Fibroblast of lung (primary cell): ENCODE measurements at regions not wholly inside any gene's neighbourhood (a gene's known extent, or its start where the extent isn't known, plus 50 kb on each side); places are given as distances from the start of the nearest gene placed in this dataset.

Experiments
- DNase-seq, 2 donors: peaks; one replicate each; pipeline versions ENCODE4 v3.0.0 to v3.0.0-alpha.2; 2010; ENCODE audit warnings: low read depth in 2 of 2
- H2AFZ ChIP-seq: 2 replicates; pipeline ENCODE4 v1.5.1; 2012; ENCODE audit warnings: low read length, control low read depth, inconsistent platforms
- H3K27ac ChIP-seq: 2 replicates; pipeline ENCODE4 v1.5.1; 2011; ENCODE audit warnings: low read length, control low read depth; ENCODE audit not compliant: insufficient read depth
- H3K27me3 ChIP-seq: 2 replicates; pipeline ENCODE4 v1.5.1; 2011; ENCODE audit warnings: mild to moderate bottlenecking, low read length; ENCODE audit not compliant: control insufficient read depth, insufficient read depth
- H3K36me3 ChIP-seq: 2 replicates; pipeline ENCODE4 v1.5.1; 2011; ENCODE audit warnings: low read length; ENCODE audit not compliant: control insufficient read depth, insufficient read depth
- H3K4me1 ChIP-seq: 2 replicates; pipeline ENCODE4 v1.5.1; 2011; ENCODE audit warnings: low read length; ENCODE audit not compliant: control insufficient read depth, insufficient read depth; ENCODE audit errors: extremely low read depth
- H3K4me2 ChIP-seq: 2 replicates; pipeline ENCODE4 v1.5.1; 2011; ENCODE audit warnings: low read length, control low read depth; ENCODE audit not compliant: insufficient read depth; ENCODE audit errors: extremely low read depth
- H3K4me3 ChIP-seq, 4 experiments: fragments of 200-600 bp in 1 of 4; sonication (generic) in 1 of 4; replicated peaks in 1 of 4; 2 replicates each; pipeline ENCODE4 v1.5.1; 2011 to 2016; ENCODE audit warnings: low read length in 4 of 4, low read depth in 3 of 4, mild to moderate bottlenecking in 3 of 4, control low read depth in 2 of 4, inconsistent platforms in 1 of 4, mixed read lengths in 1 of 4; ENCODE audit not compliant: insufficient read depth in 1 of 4; ENCODE audit errors: control extremely low read depth in 1 of 4
- H3K79me2 ChIP-seq: 2 replicates; pipeline ENCODE4 v1.5.1; 2012; ENCODE audit warnings: mild to moderate bottlenecking, low read length, inconsistent platforms; ENCODE audit not compliant: control insufficient read depth, insufficient read depth
- H3K9ac ChIP-seq: 2 replicates; pipeline ENCODE4 v1.5.1; 2011; ENCODE audit warnings: mild to moderate bottlenecking, low read length, control low read depth; ENCODE audit not compliant: insufficient read depth
- H3K9me3 ChIP-seq: 2 replicates; pipeline ENCODE4 v1.5.1; 2012; ENCODE audit warnings: low read depth, low read length; ENCODE audit not compliant: control insufficient read depth, insufficient read depth
- H4K20me1 ChIP-seq: 2 replicates; pipeline ENCODE4 v1.5.1; 2011; ENCODE audit warnings: low read length; ENCODE audit not compliant: control insufficient read depth, insufficient read depth; ENCODE audit errors: extremely low read depth
- EZH2 ChIP-seq: IDR thresholded peaks from 2 replicates; pipeline ENCODE4 v1.5.1; 2012; ENCODE audit warnings: low read length, control low read depth, mild to moderate bottlenecking; ENCODE audit errors: missing control alignments
- TF ChIP-seq, protein P1 (sequence below), 2 donors: IDR thresholded peaks in 1 of 2; conservative IDR thresholded peaks in 1 of 2; 1 replicate in 1 of 2; 2 replicates in 1 of 2; pipeline ENCODE4 v1.5.1; 2011 to 2012; ENCODE audit warnings: low read length in 2 of 2, control low read depth in 1 of 2, inconsistent platforms in 1 of 2, low read depth in 1 of 2, mild to moderate bottlenecking in 1 of 2

DNA sequence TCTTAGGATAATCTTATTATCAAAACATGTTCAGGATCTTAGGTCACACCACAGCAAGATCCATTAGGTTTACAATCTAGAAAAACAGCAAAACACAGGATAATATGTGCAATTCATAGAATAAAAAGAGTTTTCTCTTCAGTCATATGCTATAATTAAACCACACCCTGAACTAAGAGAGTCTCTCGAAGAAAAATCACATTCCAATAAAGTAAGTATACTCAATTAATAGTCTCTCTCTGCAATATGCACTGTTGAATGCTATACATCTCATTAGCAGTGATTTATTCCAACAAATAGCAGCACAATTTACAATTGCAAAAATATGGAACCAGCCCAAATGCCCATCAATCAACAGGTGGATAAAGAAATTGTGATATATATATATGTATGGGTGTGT is 383.7 kb downstream of the PPP3CA start:
- no peak for TF ChIP-seq EZH2
- TF ChIP-seq, protein P1, sequence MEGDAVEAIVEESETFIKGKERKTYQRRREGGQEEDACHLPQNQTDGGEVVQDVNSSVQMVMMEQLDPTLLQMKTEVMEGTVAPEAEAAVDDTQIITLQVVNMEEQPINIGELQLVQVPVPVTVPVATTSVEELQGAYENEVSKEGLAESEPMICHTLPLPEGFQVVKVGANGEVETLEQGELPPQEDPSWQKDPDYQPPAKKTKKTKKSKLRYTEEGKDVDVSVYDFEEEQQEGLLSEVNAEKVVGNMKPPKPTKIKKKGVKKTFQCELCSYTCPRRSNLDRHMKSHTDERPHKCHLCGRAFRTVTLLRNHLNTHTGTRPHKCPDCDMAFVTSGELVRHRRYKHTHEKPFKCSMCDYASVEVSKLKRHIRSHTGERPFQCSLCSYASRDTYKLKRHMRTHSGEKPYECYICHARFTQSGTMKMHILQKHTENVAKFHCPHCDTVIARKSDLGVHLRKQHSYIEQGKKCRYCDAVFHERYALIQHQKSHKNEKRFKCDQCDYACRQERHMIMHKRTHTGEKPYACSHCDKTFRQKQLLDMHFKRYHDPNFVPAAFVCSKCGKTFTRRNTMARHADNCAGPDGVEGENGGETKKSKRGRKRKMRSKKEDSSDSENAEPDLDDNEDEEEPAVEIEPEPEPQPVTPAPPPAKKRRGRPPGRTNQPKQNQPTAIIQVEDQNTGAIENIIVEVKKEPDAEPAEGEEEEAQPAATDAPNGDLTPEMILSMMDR (conservative IDR thresholded peaks at IDR 0.05 in 1 of 2, IDR thresholded peaks at IDR 0.05 in 1 of 2; ENCODE audit: low read depth in 1 of 2, low read length in 2 of 2), result no peak
- H2AFZ ChIP-seq, result no peak overlapping the region
- no peak for DNase-seq

GRCh38 chr4:100962698-100963097 is 384.6 kb downstream of the PPP3CA start:
- H3K79me2 ChIP-seq, result no peaks in the 10 kb centered on the region
- no peak for TF ChIP-seq EZH2
- TF ChIP-seq, protein P1 (conservative IDR thresholded peaks at IDR 0.05 in 1 of 2, IDR thresholded peaks at IDR 0.05 in 1 of 2; ENCODE audit: low read depth in 1 of 2, low read length in 2 of 2), result no peak
- no peak overlapping the region for H3K9ac ChIP-seq
- DNase-seq, result no peak
- no peaks in the 10 kb centered on the region for H3K4me1 ChIP-seq
- H2AFZ ChIP-seq, result no peak overlapping the region
- no peaks in the 10 kb centered on the region for H3K36me3 ChIP-seq
- H3K27me3 ChIP-seq, result no peaks in the 10 kb centered on the region
- no peaks in the 10 kb centered on the region for H4K20me1 ChIP-seq
- H3K4me2 ChIP-seq, result no peak overlapping the region
- H3K27ac ChIP-seq, result no peak overlapping the region
- no peak overlapping the region for H3K4me3 ChIP-seq
- no peaks in the 10 kb centered on the region for H3K9me3 ChIP-seq

More for the DNA sequence above, 383.7 kb downstream of the PPP3CA start:
- no peak overlapping the region for H3K9ac ChIP-seq
- H3K27me3 ChIP-seq, result no peaks in the 10 kb centered on the region
- no peaks in the 10 kb centered on the region for H3K4me1 ChIP-seq
- no peak overlapping the region for H3K4me3 ChIP-seq
- no peaks in the 10 kb centered on the region for H3K79me2 ChIP-seq
- H3K4me2 ChIP-seq, result no peak overlapping the region
- no peaks in the 10 kb centered on the region for H4K20me1 ChIP-seq
- no peaks in the 10 kb centered on the region for H3K9me3 ChIP-seq
- H3K36me3 ChIP-seq, result no peaks in the 10 kb centered on the region
- no peak overlapping the region for H3K27ac ChIP-seq

GRCh38 chr4:100960232-100960631 is 387.1 kb downstream of the PPP3CA start:
- H3K9me3 ChIP-seq, result no peaks in the 10 kb centered on the region
- H3K4me3 ChIP-seq, result no peak overlapping the region
- H4K20me1 ChIP-seq, result no peaks in the 10 kb centered on the region
- no peak overlapping the region for H3K27ac ChIP-seq
- no peak for DNase-seq
- H3K27me3 ChIP-seq, result no peaks in the 10 kb centered on the region
- H3K79me2 ChIP-seq, result no peaks in the 10 kb centered on the region
- H3K4me2 ChIP-seq, result no peak overlapping the region
- TF ChIP-seq EZH2, result no peak
- TF ChIP-seq, protein P1 (conservative IDR thresholded peaks at IDR 0.05 in 1 of 2, IDR thresholded peaks at IDR 0.05 in 1 of 2; ENCODE audit: low read depth in 1 of 2, low read length in 2 of 2), result no peak
- no peaks in the 10 kb centered on the region for H3K36me3 ChIP-seq
- H3K9ac ChIP-seq, result no peak overlapping the region
- H2AFZ ChIP-seq, result no peak overlapping the region
- no peaks in the 10 kb centered on the region for H3K4me1 ChIP-seq
